HepG2 (cell line): ENCODE measurements at regions not wholly inside any gene's neighbourhood (a gene's known extent, or its start where the extent isn't known, plus 50 kb on each side); places are given as distances from the start of the nearest gene placed in this dataset.

Experiments
- ATAC-seq: fragments of 200-7000 bp; cut with Tn5 transposase; 3 replicates; pipeline ENCODE4 v1.9.1; 2020; ENCODE audit warnings: mild to moderate bottlenecking, moderate library complexity
- BruUV-seq: library from RNA; stranded (reverse); fragments of 400-500 nt; replicated peaks from 2 replicates; lab custom pipeline; 2021; lab: Mats Ljungman, UMichigan
- CTCF ChIA-PET: fragments of 300-600 bp; formaldehyde crosslinking; extraction: SDS; loops from one replicate; lab custom pipeline; 2021; ENCODE audit warnings: low total read pairs, inconsistent platforms, low intra/inter-chr PET ratio; lab: Yijun Ruan, JAX
- POLR2A ChIA-PET: fragments of 350-600 bp; sonication (Branson Sonifier 250); formaldehyde crosslinking; loops from one replicate; lab custom pipeline; 2020; ENCODE audit warnings: antibody characterized with exemption, inconsistent platforms; lab: Yijun Ruan, JAX
- DNase-seq: peaks from one replicate; pipeline ENCODE4 v3.0.0-alpha.2; 2015; ENCODE audit warnings: low spot score
- FAIRE-seq: peaks from 3 replicates; lab custom pipeline; 2011; peaks lifted over from hg19 to GRCh38; lab: Jason Lieb, UNC
- H2AFZ ChIP-seq: one replicate; pipeline ENCODE4 v1.6.1; 2011; ENCODE audit warnings: low read length, inconsistent platforms
- H3K27ac ChIP-seq: fragments of 300-600 bp; 3 replicates; pipeline ENCODE4 v1.8.0; 2011; ENCODE audit warnings: mixed run types, mild to moderate bottlenecking, mixed read lengths, low read length, inconsistent platforms; ENCODE audit not compliant: insufficient read depth; ENCODE audit errors: extremely low read length
- H3K27me3 ChIP-seq, 2 experiments: fragments of 200-600 bp in 1 of 2; 2 replicates in 1 of 2; 3 replicates in 1 of 2; pipeline versions ENCODE4 v1.6.0 to v1.8.0; 2011; ENCODE audit warnings: low read length in 2 of 2, mild to moderate bottlenecking in 2 of 2, moderate library complexity in 2 of 2, inconsistent platforms in 1 of 2; ENCODE audit not compliant: insufficient read depth in 2 of 2, control insufficient read depth in 1 of 2
- H3K36me3 ChIP-seq, 2 experiments: fragments of 200-600 bp in 1 of 2; replicated peaks in 1 of 2; 2 replicates in 1 of 2; 3 replicates in 1 of 2; pipeline versions ENCODE4 v1.5.1 to v1.8.0; 2011; ENCODE audit warnings: low read length in 2 of 2, inconsistent platforms in 1 of 2; ENCODE audit not compliant: insufficient read depth in 2 of 2, control insufficient read depth in 1 of 2
- H3K4me1 ChIP-seq: 2 replicates; pipeline ENCODE4 v1.5.1; 2012; ENCODE audit warnings: low read length, inconsistent platforms; ENCODE audit not compliant: insufficient read depth
- H3K4me2 ChIP-seq: 2 replicates; pipeline ENCODE4 v1.6.0; 2011; ENCODE audit warnings: low read depth, low read length, inconsistent platforms
- H3K4me3 ChIP-seq, 3 experiments: fragments of 200-600 bp in 1 of 3; sonication (generic), shearing (Covaris generic) in 1 of 3; replicated peaks in 1 of 3; 2 replicates each; pipeline ENCODE4 v1.5.1; 2011 to 2016; ENCODE audit warnings: low read length in 3 of 3, inconsistent platforms in 2 of 3, low read depth in 2 of 3, mild to moderate bottlenecking in 2 of 3, control low read depth in 1 of 3, mixed read lengths in 1 of 3; ENCODE audit not compliant: insufficient read depth in 1 of 3
- H3K79me2 ChIP-seq: one replicate; pipeline ENCODE4 v1.6.1; 2011; ENCODE audit warnings: low read length, inconsistent platforms; ENCODE audit not compliant: insufficient read depth
- H3K9ac ChIP-seq: 2 replicates; pipeline ENCODE4 v1.6.0; 2011; ENCODE audit warnings: mild to moderate bottlenecking, low read depth, low read length, inconsistent platforms; ENCODE audit not compliant: insufficient read depth
- H3K9me3 ChIP-seq: 2 replicates; pipeline ENCODE4 v1.5.1; 2012; ENCODE audit warnings: mild to moderate bottlenecking, low read length
- H4K20me1 ChIP-seq: 2 replicates; pipeline ENCODE4 v1.6.0; 2011; ENCODE audit warnings: inconsistent platforms, mild to moderate bottlenecking, low read length, moderate library complexity; ENCODE audit not compliant: insufficient read depth
- ARID4A ChIP-seq: sonication (generic); formaldehyde crosslinking; IDR thresholded peaks from 2 replicates; pipeline ENCODE4 v1.5.0; 2020; ENCODE audit warnings: mild to moderate bottlenecking, missing genetic modification reagents, borderline replicate concordance
- FOXM1 ChIP-seq: sonication (generic); formaldehyde crosslinking; IDR thresholded peaks from 2 replicates; pipeline ENCODE4 v1.5.0; 2020; ENCODE audit warnings: missing genetic modification reagents
- KLF9 ChIP-seq: IDR thresholded peaks from 2 replicates; pipeline ENCODE4 v1.6.1; 2016; ENCODE audit warnings: low read depth
- PATZ1 ChIP-seq: sonication (generic); formaldehyde crosslinking; IDR thresholded peaks from 2 replicates; pipeline ENCODE4 v1.4.0; 2020; ENCODE audit warnings: missing genetic modification reagents
- SIN3B ChIP-seq: fragments of 150-350 bp; IDR thresholded peaks from 2 replicates; pipeline ENCODE4 v1.6.1; 2014; ENCODE audit warnings: low read length
- ZBTB44 ChIP-seq: sonication (generic); formaldehyde crosslinking; IDR thresholded peaks from 2 replicates; pipeline ENCODE4 v1.4.0; 2020; ENCODE audit warnings: missing genetic modification reagents
- ZNF614 ChIP-seq: IDR thresholded peaks from 2 replicates; pipeline ENCODE4 v1.6.1; 2018; ENCODE audit warnings: missing biosample characterization, missing genetic modification reagents, inconsistent platforms, borderline replicate concordance
- ZSCAN21 ChIP-seq: sonication (generic); formaldehyde crosslinking; IDR thresholded peaks from 2 replicates; pipeline ENCODE4 v1.8.0; 2022; ENCODE audit warnings: mild to moderate bottlenecking, missing genetic modification reagents, moderate library complexity, borderline replicate concordance
- WGBS: methylation state at CpG from one replicate; pipeline ENCODE4 v1.1.6; 2017; ENCODE audit warnings: low lambda C conversion rate; 5-methylcytosine and 5-hydroxymethylcytosine counted together
- in situ Hi-C: cut with HindIII; loops from 2 replicates; pipeline ENCODE4 v1.10.0; 2017; ENCODE audit warnings: low pct_unique_long_range_greater_than_20kb; ENCODE audit not compliant: extremely low pct_ligation_motif_present
- intact Hi-C: fragments of 100-400 bp; cut with micrococcal nuclease; formaldehyde crosslinking; loops from one replicate; pipeline ENCODE4 v1.10.0; 2022; ENCODE audit not compliant: unreplicated experiment

DNA sequence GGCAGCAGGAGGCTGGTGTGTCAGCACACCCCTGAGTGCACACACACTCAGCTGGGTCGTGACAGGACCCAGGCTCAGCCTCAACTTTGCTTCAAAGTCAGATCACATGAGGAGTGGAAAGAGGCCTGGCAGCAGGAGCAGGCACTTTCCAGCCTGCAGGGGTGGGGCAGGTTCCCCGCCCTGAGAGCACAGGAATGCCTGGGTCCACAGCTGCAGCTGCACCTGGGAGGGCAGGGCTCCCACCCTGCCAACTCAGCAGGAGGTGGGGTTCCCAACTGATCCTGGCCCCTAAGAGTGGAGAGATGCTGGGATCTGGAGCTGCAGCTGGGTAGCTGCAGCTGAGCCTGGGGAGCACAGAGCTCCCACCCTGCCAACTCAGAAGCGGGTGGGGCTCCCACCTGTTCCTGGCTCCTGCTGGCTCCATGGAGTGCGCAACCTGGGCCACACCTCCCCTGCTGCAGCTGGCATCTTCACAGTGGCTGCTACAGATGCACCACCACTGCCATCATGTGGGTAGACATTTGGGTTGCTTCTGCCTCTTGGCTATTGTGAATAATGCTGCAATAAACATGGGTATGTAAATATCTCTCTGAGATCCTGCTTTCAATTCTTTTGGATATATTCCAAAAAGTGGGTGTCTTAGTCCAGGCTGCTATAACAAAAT, 415.4 kb downstream of the TTLL7 start:
- no peaks in the 10 kb centered on the region for H3K36me3 ChIP-seq
- DNase-seq = no peak

DNA sequence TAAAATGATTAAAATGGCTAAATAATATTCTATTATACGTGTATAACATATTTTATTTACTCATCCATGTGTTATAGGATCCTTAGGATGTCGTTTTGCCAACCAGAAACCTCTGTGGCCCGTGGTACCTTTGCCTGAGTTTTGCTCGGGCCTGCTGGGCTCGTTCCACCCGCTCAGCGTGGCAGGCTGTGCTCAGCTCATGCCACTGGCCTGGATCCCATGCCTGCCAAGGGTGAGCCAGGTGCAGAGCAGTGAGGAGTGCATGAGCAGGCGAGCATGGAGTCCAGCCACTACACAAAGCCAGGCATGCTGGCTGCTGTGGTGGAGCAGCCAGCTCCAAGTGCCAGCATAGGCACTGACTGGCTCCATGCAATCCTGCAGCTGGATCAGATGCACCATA, 417.2 kb downstream of the TTLL7 start:
- Histone ChIP-seq H3K27ac (no peak overlapping the region), H3K4me2 (no peak overlapping the region), H3K9ac (no peak overlapping the region), H3K36me3 (no peaks in the 10 kb centered on the region), H3K27me3 (no peaks in the 10 kb centered on the region), H3K4me1 (no peaks in the 10 kb centered on the region), H4K20me1 (no peaks in the 10 kb centered on the region), H2AFZ (no peak overlapping the region), H3K79me2 (no peaks in the 10 kb centered on the region), H3K9me3 (peaks cover 72% of the 10 kb centered on the region), H3K4me3 (no peak overlapping the region)
- ChIA-PET CTCF (no interaction called here), POLR2A (no interaction called here)
- ATAC-seq (no peak), FAIRE-seq (no peak), DNase-seq (no peak)
- TF ChIP-seq ARID4A (no peak), PATZ1 (CRISPR knock-in tag) (no peak), KLF9 (CRISPR knock-in tag) (no peak), ZSCAN21 (CRISPR knock-in tag) (no peak), ZNF614 (CRISPR knock-in tag) (no peak), FOXM1 (CRISPR knock-in tag) (no peak), SIN3B (no peak)
- no TSS peak for BruUV-seq
- in situ Hi-C loops (no loop called here), intact Hi-C loops (no loop called here)
- 26% methylated on average over 5 of the region's 8 CpGs for WGBS

More for the DNA sequence above, 415.4 kb downstream of the TTLL7 start:
- CTCF ChIA-PET = no interaction called here
- no CpG with 5 or more reads among the region's 4 CpGs for WGBS
- intact Hi-C loops = no loop called here
- POLR2A ChIA-PET = no interaction called here
- FAIRE-seq (no peak), ATAC-seq (no peak)
- Histone ChIP-seq H3K27me3 (no peaks in the 10 kb centered on the region), H3K4me1 (no peaks in the 10 kb centered on the region), H4K20me1 (no peaks in the 10 kb centered on the region), H3K4me3 (no peak overlapping the region), H3K27ac (no peak overlapping the region), H3K9me3 (peaks cover 68% of the 10 kb centered on the region), H3K79me2 (no peaks in the 10 kb centered on the region), H3K4me2 (no peak overlapping the region), H3K9ac (no peak overlapping the region), H2AFZ (no peak overlapping the region)
- BruUV-seq = no TSS peak
- TF ChIP-seq ZBTB44 (CRISPR knock-in tag) = no peak
- in situ Hi-C loops = no loop called here
